ENCODE measurements at regions not wholly inside any gene's neighbourhood (a gene's known extent, or its start where the extent isn't known, plus 50 kb on each side); places are given as distances from the start of the nearest gene placed in this dataset.

- Histone ChIP-seq H3K36me3 (ENCODE audit: control insufficient read depth in 2 of 2, insufficient read depth in 1 of 2, low read length in 2 of 2) (no peaks in the 10 kb centered on the region), H3K4me3 (ENCODE audit: low read depth, low read length) (no peak overlapping the region), H3K4me1 (ENCODE audit: control insufficient read depth, insufficient read depth, low read length) (no peaks in the 10 kb centered on the region), H3K27ac (ENCODE audit: extremely low read depth, low read depth, low read length) (no peak overlapping the region), H3K9me3 (ENCODE audit: control insufficient read depth, insufficient read depth, low read depth, low read length) (no peaks in the 10 kb centered on the region)
- TF ChIP-seq ZNF140 (tag by site-specific recombination; IDR thresholded peaks at IDR 0.05), result no peak
- ChIA-PET POLR2A (interaction anchor here (0.7 kb wide), 1 partner anchor 45 kb away, joined by 3 read pairs; no protein-coding TSS in a partner anchor), CTCF (no interaction called here)
Measured at GRCh38 chr5:53820802-53821171, 260.3 kb downstream of the NDUFS4 start.

GRCh38 chr5:53825016-53825415 lies 264.6 kb downstream of the NDUFS4 start:
- H3K27ac ChIP-seq (ENCODE audit: extremely low read depth, low read depth, low read length), result no peak overlapping the region
- CTCF ChIA-PET, result interaction anchor here (0.7 kb wide), 1 partner anchor 391 kb away, joined by 3 read pairs; no protein-coding TSS in a partner anchor
- H3K4me1 ChIP-seq (ENCODE audit: control insufficient read depth, insufficient read depth, low read length), result no peaks in the 10 kb centered on the region
- no peaks in the 10 kb centered on the region for H3K36me3 ChIP-seq (ENCODE audit: control insufficient read depth in 2 of 2, insufficient read depth in 1 of 2, low read length in 2 of 2)
- H3K4me3 ChIP-seq (ENCODE audit: low read depth, low read length), result no peak overlapping the region
- TF ChIP-seq ZNF544 (tag by site-specific recombination; IDR thresholded peaks at IDR 0.05), result no peak
- no peak for TF ChIP-seq ZNF214 (tag by site-specific recombination; IDR thresholded peaks at IDR 0.05; ENCODE audit: borderline replicate concordance)
- no peak for TF ChIP-seq ZBTB10 (tag by site-specific recombination; IDR thresholded peaks at IDR 0.05)
- TF ChIP-seq ZNF843 (tag by site-specific recombination; IDR thresholded peaks at IDR 0.05), result no peak
- TF ChIP-seq ZNF510 (tag by site-specific recombination; IDR thresholded peaks at IDR 0.05; ENCODE audit: insufficient replicate concordance), result no peak
- TF ChIP-seq OVOL3 (tag by site-specific recombination; IDR thresholded peaks at IDR 0.05), result no peak
- no peak for TF ChIP-seq ZBTB21 (tag by site-specific recombination; IDR thresholded peaks at IDR 0.05)
- no peak for TF ChIP-seq ZNF292 (tag by site-specific recombination; IDR thresholded peaks at IDR 0.05; ENCODE audit: borderline replicate concordance, low read depth)
- TF ChIP-seq ZNF354C (tag by site-specific recombination; IDR thresholded peaks at IDR 0.05; ENCODE audit: borderline replicate concordance, low read depth), result no peak
- no peak for TF ChIP-seq ZNF791 (tag by site-specific recombination; IDR thresholded peaks at IDR 0.05)
- TF ChIP-seq ZNF473 (tag by site-specific recombination; IDR thresholded peaks at IDR 0.05), result no peak
- TF ChIP-seq ZNF157 (tag by site-specific recombination; IDR thresholded peaks at IDR 0.05), result no peak
- TF ChIP-seq SP3 (tag by site-specific recombination; IDR thresholded peaks at IDR 0.05), result no peak
- no peaks in the 10 kb centered on the region for H3K9me3 ChIP-seq (ENCODE audit: control insufficient read depth, insufficient read depth, low read depth, low read length)
- POLR2A ChIA-PET, result no interaction called here

GRCh38 chr5:53825926-53826325 lies 265.5 kb downstream of the NDUFS4 start:
- H3K36me3 ChIP-seq (ENCODE audit: control insufficient read depth in 2 of 2, insufficient read depth in 1 of 2, low read length in 2 of 2), result no peaks in the 10 kb centered on the region
- H3K9me3 ChIP-seq (ENCODE audit: control insufficient read depth, insufficient read depth, low read depth, low read length), result no peaks in the 10 kb centered on the region; the same call in 1 of the 2 replicates
- POLR2A ChIA-PET, result no interaction called here
- H3K27ac ChIP-seq (ENCODE audit: extremely low read depth, low read depth, low read length), result no peak overlapping the region
- H3K4me1 ChIP-seq (ENCODE audit: control insufficient read depth, insufficient read depth, low read length), result no peaks in the 10 kb centered on the region
- TF ChIP-seq ZBTB26 (tag by site-specific recombination; optimal IDR thresholded peaks at IDR 0.05) (no peak), KLF7 (tag by site-specific recombination; IDR thresholded peaks at IDR 0.05; ENCODE audit: borderline replicate concordance) (no peak)
- CTCF ChIA-PET, result no interaction called here
- H3K4me3 ChIP-seq (ENCODE audit: low read depth, low read length), result no peak overlapping the region

- H3K4me3 ChIP-seq (ENCODE audit: low read depth, low read length), result no peak overlapping the region
- no peaks in the 10 kb centered on the region; the same call in 1 of the 2 replicates for H3K9me3 ChIP-seq (ENCODE audit: control insufficient read depth, insufficient read depth, low read depth, low read length)
- H3K4me1 ChIP-seq (ENCODE audit: control insufficient read depth, insufficient read depth, low read length), result no peaks in the 10 kb centered on the region
- H3K36me3 ChIP-seq (ENCODE audit: control insufficient read depth in 2 of 2, insufficient read depth in 1 of 2, low read length in 2 of 2), result no peaks in the 10 kb centered on the region
- POLR2A ChIA-PET, result no interaction called here
- no peak overlapping the region for H3K27ac ChIP-seq (ENCODE audit: extremely low read depth, low read depth, low read length)
- CTCF ChIA-PET, result no interaction called here
- TF ChIP-seq ZBTB8A (tag by site-specific recombination; IDR thresholded peaks at IDR 0.05) (no peak), MEIS1 (CRISPR knock-in tag; IDR thresholded peaks at IDR 0.05; ENCODE audit: borderline replicate concordance) (no peak), TCF7L2 (IDR thresholded peaks at IDR 0.05; ENCODE audit: borderline replicate concordance, low read depth, low read length) (no peak), ZNF280D (tag by site-specific recombination; IDR thresholded peaks at IDR 0.05) (no peak), ZNF510 (tag by site-specific recombination; IDR thresholded peaks at IDR 0.05; ENCODE audit: insufficient replicate concordance) (no peak), ZNF133 (tag by site-specific recombination; IDR thresholded peaks at IDR 0.05) (no peak), ZNF747 (tag by site-specific recombination; IDR thresholded peaks at IDR 0.05) (no peak), ZNF560 (tag by site-specific recombination; IDR thresholded peaks at IDR 0.05; ENCODE audit: borderline replicate concordance) (no peak)
Measured at GRCh38 chr5:53826504-53826903, 266.1 kb downstream of the NDUFS4 start.

All from HEK293 (cell line).